Motor neuron (in vitro differentiated cells): ENCODE measurements at regions not wholly inside any gene's neighbourhood (a gene's known extent, or its start where the extent isn't known, plus 50 kb on each side); places are given as distances from the start of the nearest gene placed in this dataset.

Source experiments
- ATAC-seq, 8 experiments: fragments of 200-7000 bp; cut with Tn5 transposase; replicated peaks in 6 of 8; 2 replicates each; pipeline ENCODE4 v1.8.0; 2021; ENCODE audit warnings: mild to moderate bottlenecking in 8 of 8, moderate library complexity in 8 of 8
- H3K27ac ChIP-seq, 2 donors: fragments of 250-450 bp; sonication (Bioruptor Pico); 2 replicates each; pipeline ENCODE4 v1.9.0; 2021; ENCODE audit warnings: antibody characterized with exemption in 2 of 2, mild to moderate bottlenecking in 2 of 2, moderate library complexity in 1 of 2
- H3K4me1 ChIP-seq, 2 donors: fragments of 250-450 bp; sonication (Bioruptor Pico); replicated peaks in 1 of 2; 2 replicates each; pipeline ENCODE4 v1.6.1; 2021; ENCODE audit warnings: antibody characterized with exemption in 2 of 2, mild to moderate bottlenecking in 2 of 2, moderate library complexity in 1 of 2
- H3K4me3 ChIP-seq, 5 donors: fragments of 250-450 bp; sonication (Bioruptor Pico); 2 replicates each; pipeline ENCODE4 v1.9.0; 2021; ENCODE audit warnings: antibody characterized with exemption in 5 of 5, mild to moderate bottlenecking in 5 of 5, moderate library complexity in 4 of 5
- WGBS, 10 experiments: fragments of 450-650 bp; shearing (Covaris generic); methylation state at CpG; one replicate each; pipeline ENCODE4 v1.0.0; 2022; 5-methylcytosine and 5-hydroxymethylcytosine counted together
- in situ Hi-C, 9 experiments: fragments of 400-800 bp; cut with MboI; loops; one replicate each; pipeline ENCODE4 v1.15.0; 2021; ENCODE audit warnings: low sequenced_read_pairs in 9 of 9, low pct_unique_long_range_greater_than_20kb in 2 of 9; ENCODE audit not compliant: unreplicated experiment in 9 of 9

- in situ Hi-C loops: no loop called here
- Histone ChIP-seq H3K27ac (no peak overlapping the region), H3K4me1 (peaks cover 23 to 36% of the 10 kb centered on the region in 2 donors), H3K4me3 (no peak overlapping the region)
- WGBS, 10 experiments: 41 to 95% (median 81%) methylated on average over 2 to 6 of the region's 11 CpGs; no CpG with 5 or more reads in 2 of the 10 experiments
- no peak for ATAC-seq
Observed at GRCh38 chr9:96073531-96074480, 198.3 kb downstream of the ERCC6L2 start.

GRCh38 chr9:96072930-96073329 is 197.4 kb downstream of the ERCC6L2 start:
- H3K4me1 ChIP-seq: peaks cover 15 to 33% of the 10 kb centered on the region in 2 donors
- no peak overlapping the region for H3K4me3 ChIP-seq
- ATAC-seq: no peak
- in situ Hi-C loops: no loop called here
- 20 to 90% (median 81%) methylated on average over 1 to 7 of the region's 8 CpGs; no CpG with 5 or more reads in 2 of the 10 experiments for WGBS, 10 experiments
- H3K27ac ChIP-seq: no peak overlapping the region

GRCh38 chr9:96071815-96072124 is 196.3 kb downstream of the ERCC6L2 start:
- H3K4me1 ChIP-seq: peaks cover 15 to 29% of the 10 kb centered on the region in 2 donors
- peak in 3 of 8 experiments; percentile 2 to 14 (median 5) for ATAC-seq
- 40 to 100% (median 79%) methylated on average over 1 to 4 of the region's 4 CpGs for WGBS, 10 experiments
- H3K27ac ChIP-seq: no peak overlapping the region
- no peak overlapping the region for H3K4me3 ChIP-seq
- in situ Hi-C loops: no loop called here

DNA sequence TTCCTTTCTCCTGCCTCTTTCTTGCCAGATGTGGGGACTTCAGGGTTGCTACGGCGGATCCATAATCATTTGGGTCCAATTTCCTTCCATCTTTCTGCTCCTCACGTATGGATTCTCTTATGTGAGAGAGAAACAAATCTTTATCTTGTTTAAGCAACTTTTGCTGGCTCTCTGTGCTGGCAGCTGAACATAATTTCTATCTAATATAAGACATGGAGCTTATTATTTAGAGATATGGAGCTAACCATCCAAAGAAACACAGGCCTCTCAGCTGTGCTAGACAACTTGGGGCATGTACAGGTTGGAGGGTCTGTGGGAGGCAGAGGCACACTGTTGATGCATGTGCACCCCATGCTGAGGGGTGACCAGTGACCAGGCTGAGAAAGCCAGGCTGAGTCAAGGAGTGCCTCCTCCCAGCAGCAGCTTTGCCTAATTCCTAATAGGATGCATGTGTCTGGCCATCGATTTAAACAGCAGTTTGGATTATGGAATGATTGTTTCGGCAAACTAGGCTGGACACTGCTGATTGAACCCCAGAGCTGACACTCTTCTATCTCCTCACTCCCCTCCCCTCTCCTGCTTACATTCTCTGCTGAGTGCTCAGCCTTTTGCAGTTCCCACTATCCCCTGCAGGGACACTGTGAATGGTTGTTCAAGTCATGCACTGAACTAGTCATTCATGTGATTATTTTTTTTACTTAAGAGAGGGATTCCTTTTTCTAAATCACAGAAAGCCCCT is 195.8 kb downstream of the ERCC6L2 start:
- Histone ChIP-seq H3K4me1 (peaks cover 19 to 24% of the 10 kb centered on the region in 2 donors), H3K27ac (no peak overlapping the region), H3K4me3 (no peak overlapping the region)
- WGBS, 10 experiments: 22 to 100% (median 70%) methylated on average over 1 to 4 of the region's 5 CpGs; no CpG with 5 or more reads in 4 of the 10 experiments
- in situ Hi-C loops: no loop called here
- ATAC-seq: peak; percentile 80 to 92 (median 84)

DNA sequence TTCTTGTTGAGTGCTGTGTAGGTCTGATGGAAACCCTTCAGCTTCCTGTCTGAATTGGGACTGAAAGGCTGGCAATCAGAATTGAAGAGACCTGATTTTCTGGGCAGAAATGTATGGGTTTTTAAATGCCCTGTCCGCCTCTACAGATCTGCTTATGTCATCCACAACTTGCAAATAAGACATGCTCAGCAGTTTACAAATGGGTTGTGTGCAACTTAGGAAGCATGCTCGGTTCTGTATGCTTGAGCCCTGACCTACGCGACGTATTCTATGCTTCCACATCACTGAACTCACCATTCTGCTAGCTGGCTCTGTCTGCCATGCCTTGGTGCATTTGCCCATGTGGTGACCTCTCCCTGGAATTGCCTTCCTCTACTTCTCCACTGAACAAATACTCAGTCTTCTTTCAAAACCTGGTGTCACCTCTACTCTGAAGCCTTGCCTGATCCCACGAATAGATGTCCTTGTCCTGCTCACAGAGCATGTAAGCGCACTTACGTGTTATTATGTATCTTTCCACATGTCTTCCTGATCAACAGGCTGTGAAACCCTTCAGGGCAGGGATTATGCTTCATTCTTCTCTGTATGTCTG is 194.2 kb downstream of the ERCC6L2 start:
- 59 to 96% (median 75%) methylated on average over 4 to 8 of the region's 8 CpGs; no CpG with 5 or more reads in 4 of the 10 experiments for WGBS, 10 experiments
- no peak overlapping the region for H3K27ac ChIP-seq
- peak in 5 of 8 experiments; percentile 70 to 89 (median 84) for ATAC-seq
- H3K4me1 ChIP-seq: peaks cover 23 to 25% of the 10 kb centered on the region in 2 donors
- no peak overlapping the region for H3K4me3 ChIP-seq
- in situ Hi-C loops: no loop called here

DNA sequence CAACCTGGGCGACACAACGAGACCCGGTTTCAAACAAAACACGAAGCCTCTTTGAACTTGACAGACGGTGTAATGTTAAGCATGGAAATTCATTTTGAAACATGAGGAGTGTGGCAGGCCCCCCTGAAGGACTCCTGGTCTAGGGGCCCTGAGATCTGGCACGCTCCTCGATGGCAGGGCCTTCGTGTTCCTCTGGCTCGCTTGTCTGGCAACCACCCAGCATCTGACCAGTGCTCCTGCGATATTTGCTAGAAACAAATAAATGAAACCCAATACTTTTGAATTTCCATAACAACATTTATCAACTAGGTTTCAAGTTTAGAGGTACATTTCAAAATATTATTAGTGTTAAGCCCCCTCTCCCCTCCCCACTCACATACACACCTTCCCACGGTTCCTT is 193.0 kb downstream of the ERCC6L2 start:
- in situ Hi-C loops: no loop called here
- no peak overlapping the region for H3K27ac ChIP-seq
- H3K4me1 ChIP-seq: peaks cover 21 to 24% of the 10 kb centered on the region in 2 donors
- ATAC-seq: no peak
- H3K4me3 ChIP-seq: no peak overlapping the region
- WGBS, 10 experiments: 56 to 100% (median 63%) methylated on average over 2 to 8 of the region's 11 CpGs; no CpG with 5 or more reads in 3 of the 10 experiments

DNA sequence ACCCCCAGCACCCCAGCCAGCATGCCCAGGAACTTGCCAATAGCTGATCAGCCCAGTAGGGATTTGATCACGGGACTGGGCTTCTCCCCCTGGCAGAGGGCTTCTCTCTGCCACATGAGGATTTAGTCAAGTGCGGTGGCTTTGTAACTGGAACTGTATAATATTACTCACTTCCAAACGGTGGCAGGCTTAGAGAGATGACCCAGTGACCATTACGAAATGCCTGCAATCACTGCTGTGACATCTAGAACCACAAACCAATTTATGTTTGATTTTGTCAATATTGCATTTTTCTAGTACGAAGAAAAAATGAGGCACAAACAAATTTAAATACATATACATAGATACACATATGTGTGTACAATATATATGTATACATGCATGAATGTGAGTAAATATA is 192.1 kb downstream of the ERCC6L2 start:
- in situ Hi-C loops: no loop called here
- 13 to 100% (median 72%) methylated on average over 1 to 4 of the region's 5 CpGs; no CpG with 5 or more reads in 2 of the 10 experiments for WGBS, 10 experiments
- Histone ChIP-seq H3K27ac (no peak overlapping the region), H3K4me1 (peaks cover 14 to 21% of the 10 kb centered on the region in 2 donors), H3K4me3 (no peak overlapping the region)
- ATAC-seq: no peak

GRCh38 chr9:96067004-96067403 is 191.5 kb downstream of the ERCC6L2 start:
- ATAC-seq: no peak
- in situ Hi-C loops: no loop called here
- H3K4me3 ChIP-seq: no peak overlapping the region
- WGBS, 10 experiments: 40 to 100% (median 100%) methylated on average over 1 to 4 of the region's 7 CpGs; no CpG with 5 or more reads in 5 of the 10 experiments
- H3K27ac ChIP-seq: no peak overlapping the region
- H3K4me1 ChIP-seq: peaks cover 14 to 21% of the 10 kb centered on the region in 2 donors

- 59 to 97% (median 81%) methylated on average over 2 to 8 of the region's 8 CpGs; no CpG with 5 or more reads in 3 of the 10 experiments for WGBS, 10 experiments
- no peak overlapping the region for H3K27ac ChIP-seq
- ATAC-seq: no peak
- no peak overlapping the region for H3K4me3 ChIP-seq
- in situ Hi-C loops: no loop called here
- peaks cover 16 to 21% of the 10 kb centered on the region in 2 donors for H3K4me1 ChIP-seq
Observed at GRCh38 chr9:96065482-96066251, 190.2 kb downstream of the ERCC6L2 start.

DNA sequence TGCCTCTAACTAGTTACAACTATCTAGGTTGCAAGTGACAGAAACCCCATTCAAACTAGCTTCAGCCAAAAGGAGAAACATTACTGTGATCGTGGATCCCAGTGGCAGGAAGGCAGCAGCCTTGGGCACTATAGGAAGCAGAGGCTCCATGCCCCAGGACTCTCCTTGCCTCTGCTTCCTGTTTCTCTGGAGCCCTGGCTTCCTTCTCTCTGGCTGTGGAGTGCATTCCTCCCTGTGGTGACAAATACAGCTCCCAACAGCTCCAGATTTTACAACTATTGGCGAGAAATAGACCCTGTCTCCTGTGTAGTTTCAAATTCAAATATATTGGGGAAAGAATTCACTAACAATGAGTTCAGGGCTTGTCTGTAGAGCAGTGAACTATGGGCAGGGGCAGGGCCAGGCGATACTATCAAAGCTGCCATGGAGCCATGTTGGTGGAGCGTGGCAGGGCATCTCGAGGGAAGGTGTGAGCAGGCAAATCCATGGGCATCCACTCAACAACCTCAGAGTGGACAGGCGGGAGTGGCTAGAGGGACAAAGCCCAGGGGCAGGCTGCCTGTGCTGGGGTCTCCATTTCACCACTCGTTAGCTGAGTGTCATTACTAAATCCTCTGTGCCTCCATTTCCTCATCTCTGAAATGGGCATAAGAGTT is 189.5 kb downstream of the ERCC6L2 start:
- Histone ChIP-seq H3K4me3 (no peak overlapping the region), H3K4me1 (peaks cover 16 to 20% of the 10 kb centered on the region in 2 donors), H3K27ac (no peak overlapping the region)
- no peak for ATAC-seq
- in situ Hi-C loops: no loop called here
- 60 to 100% (median 84%) methylated on average over 1 to 5 of the region's 7 CpGs; no CpG with 5 or more reads in 2 of the 10 experiments for WGBS, 10 experiments

- Histone ChIP-seq H3K27ac (no peak overlapping the region), H3K4me1 (peaks cover 10% of the 10 kb centered on the region in 2 donors), H3K4me3 (no peak overlapping the region)
- in situ Hi-C loops: no loop called here
- ATAC-seq: no peak
- 29 to 92% methylated on average over 1 to 2 of the region's 3 CpGs; no CpG with 5 or more reads in 8 of the 10 experiments for WGBS, 10 experiments
Observed at GRCh38 chr9:96062854-96063253, 187.4 kb downstream of the ERCC6L2 start.

GRCh38 chr9:96062031-96062430 is 186.5 kb downstream of the ERCC6L2 start:
- WGBS, 10 experiments: 10 to 100% (median 83%) methylated on average over 1 to 4 of the region's 4 CpGs; no CpG with 5 or more reads in 1 of the 10 experiments
- Histone ChIP-seq H3K4me3 (no peak overlapping the region), H3K4me1 (peaks cover 10% of the 10 kb centered on the region in 2 donors), H3K27ac (no peak overlapping the region)
- ATAC-seq: no peak
- in situ Hi-C loops: no loop called here
